GM19240 (cell line): ENCODE measurements at regions not wholly inside any gene's neighbourhood (a gene's known extent, or its start where the extent isn't known, plus 50 kb on each side); places are given as distances from the start of the nearest gene placed in this dataset.

Experiments
- DNase-seq: peaks from one replicate; pipeline ENCODE4 v3.0.0; 2011; ENCODE audit warnings: low spot score; ENCODE audit not compliant: insufficient read length

GRCh38 chr10:64071218-64071617 is 550.0 kb downstream of the REEP3 start:
- no peak for DNase-seq

- DNase-seq, result no peak
Observed at GRCh38 chr10:64075604-64076003, 554.4 kb downstream of the REEP3 start.

GRCh38 chr10:64076322-64076940 is 555.2 kb downstream of the REEP3 start:
- DNase-seq, result no peak

GRCh38 chr10:64079341-64079740 is 558.1 kb downstream of the REEP3 start:
- no peak for DNase-seq

- no peak for DNase-seq
Observed at GRCh38 chr10:64080071-64080470, 558.9 kb downstream of the REEP3 start.

GRCh38 chr10:64081947-64082482 is 560.8 kb downstream of the REEP3 start:
- DNase-seq, result no peak

- DNase-seq, result no peak
Observed at GRCh38 chr10:64086083-64086767, 565.0 kb downstream of the REEP3 start.

- DNase-seq, result no peak
Observed at GRCh38 chr10:64089648-64090047, 568.4 kb downstream of the REEP3 start.

GRCh38 chr10:64090865-64091264 is 569.7 kb downstream of the REEP3 start:
- DNase-seq, result no peak

- DNase-seq, result no peak
Observed at GRCh38 chr10:64091897-64092296, 570.7 kb downstream of the REEP3 start.

- no peak for DNase-seq
Observed at GRCh38 chr10:64093304-64093703, 572.1 kb downstream of the REEP3 start.

- no peak for DNase-seq
Observed at GRCh38 chr10:64093946-64094535, 572.8 kb downstream of the REEP3 start.

- no peak for DNase-seq
Observed at GRCh38 chr10:64096941-64097340, 575.7 kb downstream of the REEP3 start.

GRCh38 chr10:64097391-64098122 is 576.4 kb downstream of the REEP3 start:
- no peak for DNase-seq

- DNase-seq, result no peak
Observed at GRCh38 chr10:64098994-64099393, 577.8 kb downstream of the REEP3 start.

- DNase-seq, result no peak
Observed at GRCh38 chr10:64101606-64102263, 580.5 kb downstream of the REEP3 start.

GRCh38 chr10:64102264-64102633 is 581.0 kb downstream of the REEP3 start:
- no peak for DNase-seq

GRCh38 chr10:64102916-64103315 is 581.7 kb downstream of the REEP3 start:
- no peak for DNase-seq

- no peak for DNase-seq
Observed at GRCh38 chr10:64103750-64104470, 582.7 kb downstream of the REEP3 start.

- DNase-seq, result no peak
Observed at GRCh38 chr10:64109926-64110495, 588.8 kb downstream of the REEP3 start.
